GM23338 (cell line): ENCODE measurements at regions not wholly inside any gene's neighbourhood (a gene's known extent, or its start where the extent isn't known, plus 50 kb on each side); places are given as distances from the start of the nearest gene placed in this dataset.

Source experiments
- CREB1 ChIP-seq: fragments of 250-450 bp; sonication (Bioruptor Pico); IDR thresholded peaks from 2 replicates; pipeline ENCODE4 v1.5.0; 2020; ENCODE audit warnings: low read depth, mild to moderate bottlenecking, moderate library complexity
- EZH2 ChIP-seq: fragments of 200-600 bp; sonication (generic); IDR thresholded peaks from one replicate; pipeline ENCODE4 v1.8.0; 2017; ENCODE audit warnings: antibody characterized with exemption, mild to moderate bottlenecking, low read depth; ENCODE audit not compliant: unreplicated experiment
- EZH2phosphoT487 ChIP-seq: fragments of 200-600 bp; sonication (generic); IDR thresholded peaks from one replicate; pipeline ENCODE4 v1.8.1; 2018; ENCODE audit warnings: antibody characterized with exemption; ENCODE audit not compliant: unreplicated experiment
- TF ChIP-seq, protein P1 (sequence below), 2 experiments: fragments of 200-600 bp in 1 of 2; sonication (generic) in 1 of 2; conservative IDR thresholded peaks; 2 replicates each; pipeline versions ENCODE4 v1.5.1 to v1.6.1; 2016 to 2017; ENCODE audit warnings: antibody characterized with exemption in 2 of 2, low read depth in 2 of 2, mild to moderate bottlenecking in 2 of 2, moderate library complexity in 1 of 2
- TF ChIP-seq, protein P2 (sequence below): IDR thresholded peaks from one replicate; pipeline ENCODE4 v1.6.1; 2018; ENCODE audit warnings: antibody characterized with exemption; ENCODE audit not compliant: unreplicated experiment

DNA sequence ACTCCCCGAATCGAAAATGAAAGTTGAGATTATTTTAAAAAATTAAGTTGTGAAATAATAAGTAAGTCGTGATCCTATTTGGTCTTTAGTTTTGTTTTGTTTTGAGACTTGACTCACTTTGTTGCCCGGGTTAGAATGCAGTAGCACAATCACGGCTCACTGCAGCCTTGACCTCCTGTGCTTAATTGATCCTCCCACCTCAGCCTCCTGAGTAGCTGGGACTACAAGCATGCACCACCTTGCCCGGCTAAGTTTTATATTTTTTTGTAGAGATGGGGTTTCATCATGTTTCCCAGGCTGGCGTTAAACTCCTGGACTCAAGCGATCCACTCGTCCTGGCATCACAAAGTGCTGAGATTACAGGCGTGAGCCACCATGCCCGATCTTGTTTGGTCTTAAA lies 326.2 kb downstream of the MYCN start:
- TF ChIP-seq, protein P1, sequence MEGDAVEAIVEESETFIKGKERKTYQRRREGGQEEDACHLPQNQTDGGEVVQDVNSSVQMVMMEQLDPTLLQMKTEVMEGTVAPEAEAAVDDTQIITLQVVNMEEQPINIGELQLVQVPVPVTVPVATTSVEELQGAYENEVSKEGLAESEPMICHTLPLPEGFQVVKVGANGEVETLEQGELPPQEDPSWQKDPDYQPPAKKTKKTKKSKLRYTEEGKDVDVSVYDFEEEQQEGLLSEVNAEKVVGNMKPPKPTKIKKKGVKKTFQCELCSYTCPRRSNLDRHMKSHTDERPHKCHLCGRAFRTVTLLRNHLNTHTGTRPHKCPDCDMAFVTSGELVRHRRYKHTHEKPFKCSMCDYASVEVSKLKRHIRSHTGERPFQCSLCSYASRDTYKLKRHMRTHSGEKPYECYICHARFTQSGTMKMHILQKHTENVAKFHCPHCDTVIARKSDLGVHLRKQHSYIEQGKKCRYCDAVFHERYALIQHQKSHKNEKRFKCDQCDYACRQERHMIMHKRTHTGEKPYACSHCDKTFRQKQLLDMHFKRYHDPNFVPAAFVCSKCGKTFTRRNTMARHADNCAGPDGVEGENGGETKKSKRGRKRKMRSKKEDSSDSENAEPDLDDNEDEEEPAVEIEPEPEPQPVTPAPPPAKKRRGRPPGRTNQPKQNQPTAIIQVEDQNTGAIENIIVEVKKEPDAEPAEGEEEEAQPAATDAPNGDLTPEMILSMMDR (conservative IDR thresholded peaks at IDR 0.05; ENCODE audit: low read depth in 2 of 2): no peak
- TF ChIP-seq EZH2phosphoT487: no peak
- TF ChIP-seq, protein P2, sequence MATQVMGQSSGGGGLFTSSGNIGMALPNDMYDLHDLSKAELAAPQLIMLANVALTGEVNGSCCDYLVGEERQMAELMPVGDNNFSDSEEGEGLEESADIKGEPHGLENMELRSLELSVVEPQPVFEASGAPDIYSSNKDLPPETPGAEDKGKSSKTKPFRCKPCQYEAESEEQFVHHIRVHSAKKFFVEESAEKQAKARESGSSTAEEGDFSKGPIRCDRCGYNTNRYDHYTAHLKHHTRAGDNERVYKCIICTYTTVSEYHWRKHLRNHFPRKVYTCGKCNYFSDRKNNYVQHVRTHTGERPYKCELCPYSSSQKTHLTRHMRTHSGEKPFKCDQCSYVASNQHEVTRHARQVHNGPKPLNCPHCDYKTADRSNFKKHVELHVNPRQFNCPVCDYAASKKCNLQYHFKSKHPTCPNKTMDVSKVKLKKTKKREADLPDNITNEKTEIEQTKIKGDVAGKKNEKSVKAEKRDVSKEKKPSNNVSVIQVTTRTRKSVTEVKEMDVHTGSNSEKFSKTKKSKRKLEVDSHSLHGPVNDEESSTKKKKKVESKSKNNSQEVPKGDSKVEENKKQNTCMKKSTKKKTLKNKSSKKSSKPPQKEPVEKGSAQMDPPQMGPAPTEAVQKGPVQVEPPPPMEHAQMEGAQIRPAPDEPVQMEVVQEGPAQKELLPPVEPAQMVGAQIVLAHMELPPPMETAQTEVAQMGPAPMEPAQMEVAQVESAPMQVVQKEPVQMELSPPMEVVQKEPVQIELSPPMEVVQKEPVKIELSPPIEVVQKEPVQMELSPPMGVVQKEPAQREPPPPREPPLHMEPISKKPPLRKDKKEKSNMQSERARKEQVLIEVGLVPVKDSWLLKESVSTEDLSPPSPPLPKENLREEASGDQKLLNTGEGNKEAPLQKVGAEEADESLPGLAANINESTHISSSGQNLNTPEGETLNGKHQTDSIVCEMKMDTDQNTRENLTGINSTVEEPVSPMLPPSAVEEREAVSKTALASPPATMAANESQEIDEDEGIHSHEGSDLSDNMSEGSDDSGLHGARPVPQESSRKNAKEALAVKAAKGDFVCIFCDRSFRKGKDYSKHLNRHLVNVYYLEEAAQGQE: no peak
- no peak for TF ChIP-seq CREB1 (CRISPR knock-in tag)
- TF ChIP-seq EZH2: no peak
